HepG2 (cell line): ENCODE measurements at regions not wholly inside any gene's neighbourhood (a gene's known extent, or its start where the extent isn't known, plus 50 kb on each side); places are given as distances from the start of the nearest gene placed in this dataset.

Source experiments
- CTCF ChIP-seq: sonication (generic); formaldehyde crosslinking; IDR thresholded peaks from 2 replicates; pipeline ENCODE4 v1.5.0; 2020; ENCODE audit warnings: mild to moderate bottlenecking, missing genetic modification reagents, moderate library complexity
- EP300 ChIP-seq, 3 experiments: sonication (generic) in 1 of 3; formaldehyde crosslinking in 1 of 3; IDR thresholded peaks; 2 replicates each; pipeline versions ENCODE4 v1.5.1 to v1.6.1; 2011 to 2020; ENCODE audit warnings: low read depth in 2 of 3, low read length in 2 of 3, borderline replicate concordance in 1 of 3, improper control_type of control experiment in 1 of 3, mild to moderate bottlenecking in 1 of 3, missing genetic modification reagents in 1 of 3, moderate library complexity in 1 of 3
- HDAC2 ChIP-seq: sonication (generic); formaldehyde crosslinking; IDR thresholded peaks from 2 replicates; pipeline ENCODE4 v1.4.0; 2020; ENCODE audit warnings: missing genetic modification reagents
- ISX ChIP-seq: sonication (generic); formaldehyde crosslinking; conservative IDR thresholded peaks from 2 replicates; pipeline ENCODE4 v1.5.0; 2020; ENCODE audit warnings: missing genetic modification reagents
- KLF15 ChIP-seq: sonication (generic); formaldehyde crosslinking; IDR thresholded peaks from 2 replicates; pipeline ENCODE4 v1.8.1; 2023; ENCODE audit warnings: borderline replicate concordance, mild to moderate bottlenecking, inconsistent platforms, missing genetic modification reagents, mixed read lengths
- RFX5 ChIP-seq: IDR thresholded peaks from 2 replicates; pipeline ENCODE4 v1.6.1; 2011; ENCODE audit warnings: low read depth, low read length, improper control_type of control experiment
- SCMH1 ChIP-seq: sonication (generic); formaldehyde crosslinking; IDR thresholded peaks from 2 replicates; pipeline ENCODE4 v1.9.0; 2021; ENCODE audit warnings: missing genetic modification reagents, mild to moderate bottlenecking, borderline replicate concordance
- SP1 ChIP-seq, 2 experiments: fragments of 450-650 bp in 1 of 2; sonication (generic) in 1 of 2; formaldehyde crosslinking in 1 of 2; IDR thresholded peaks; 2 replicates each; pipeline versions ENCODE4 v1.4.0 to v1.6.1; 2016 to 2020; ENCODE audit warnings: missing genetic modification reagents in 1 of 2
- ZNF460 ChIP-seq: sonication (generic); formaldehyde crosslinking; IDR thresholded peaks from 2 replicates; pipeline ENCODE4 v1.5.1; 2020; ENCODE audit warnings: missing genetic modification reagents, mild to moderate bottlenecking, borderline replicate concordance
- TF ChIP-seq, protein P1 (sequence below): sonication (generic); formaldehyde crosslinking; IDR thresholded peaks from 2 replicates; pipeline ENCODE4 v1.4.0; 2020; ENCODE audit warnings: missing genetic modification reagents

DNA sequence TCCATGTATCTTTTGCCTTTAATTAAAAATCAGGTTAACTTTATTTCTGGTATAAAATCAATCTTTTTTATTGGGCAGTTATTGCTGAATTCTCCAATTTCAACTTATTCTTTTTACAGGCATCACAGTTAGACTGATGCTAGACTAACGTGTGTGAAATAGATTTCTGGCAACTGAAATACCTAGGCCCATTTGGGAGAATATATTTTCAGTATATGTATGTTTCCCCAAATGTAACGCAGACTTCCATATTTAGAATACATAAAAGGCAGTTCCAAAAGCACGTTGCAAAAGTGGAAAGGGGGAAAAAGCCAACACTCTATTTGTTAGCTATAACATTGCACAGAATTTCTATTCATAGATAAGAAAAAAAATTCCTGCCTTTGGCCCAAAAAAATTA, 297.0 kb downstream of the ATP23 start:
- TF ChIP-seq CTCF (CRISPR knock-in tag) (no peak), RFX5 (no peak), SP1 (IDR thresholded peaks at IDR 0.05) (no peak), SP1 (CRISPR knock-in tag; IDR thresholded peaks at IDR 0.05) (no peak), SCMH1 (CRISPR knock-in tag) (no peak), ZNF460 (no peak), KLF15 (CRISPR knock-in tag) (no peak), ISX (CRISPR knock-in tag) (no peak), EP300 (IDR thresholded peaks at IDR 0.05; ENCODE audit: low read depth in 2 of 2, low read length in 2 of 2) (no peak), EP300 (CRISPR knock-in tag; IDR thresholded peaks at IDR 0.05; ENCODE audit: borderline replicate concordance) (no peak), HDAC2 (no peak)
- TF ChIP-seq, protein P1, sequence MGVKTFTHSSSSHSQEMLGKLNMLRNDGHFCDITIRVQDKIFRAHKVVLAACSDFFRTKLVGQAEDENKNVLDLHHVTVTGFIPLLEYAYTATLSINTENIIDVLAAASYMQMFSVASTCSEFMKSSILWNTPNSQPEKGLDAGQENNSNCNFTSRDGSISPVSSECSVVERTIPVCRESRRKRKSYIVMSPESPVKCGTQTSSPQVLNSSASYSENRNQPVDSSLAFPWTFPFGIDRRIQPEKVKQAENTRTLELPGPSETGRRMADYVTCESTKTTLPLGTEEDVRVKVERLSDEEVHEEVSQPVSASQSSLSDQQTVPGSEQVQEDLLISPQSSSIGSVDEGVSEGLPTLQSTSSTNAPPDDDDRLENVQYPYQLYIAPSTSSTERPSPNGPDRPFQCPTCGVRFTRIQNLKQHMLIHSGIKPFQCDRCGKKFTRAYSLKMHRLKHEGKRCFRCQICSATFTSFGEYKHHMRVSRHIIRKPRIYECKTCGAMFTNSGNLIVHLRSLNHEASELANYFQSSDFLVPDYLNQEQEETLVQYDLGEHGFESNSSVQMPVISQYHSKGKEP (CRISPR knock-in tag), result no peak
